CD4-positive, alpha-beta T cell (primary cell): ENCODE measurements at regions not wholly inside any gene's neighbourhood (a gene's known extent, or its start where the extent isn't known, plus 50 kb on each side); places are given as distances from the start of the nearest gene placed in this dataset.

Source experiments
- ATAC-seq: fragments of 200-7000 bp; cut with Tn5 transposase; one replicate; pipeline ENCODE4 v1.10.0; 2022; ENCODE audit warnings: mild to moderate bottlenecking; ENCODE audit not compliant: poor library complexity
- CTCF ChIA-PET: fragments of 350-600 bp; sonication (Branson Sonifier 250); formaldehyde crosslinking; loops from one replicate; lab custom pipeline; 2021; ENCODE audit warnings: antibody characterized with exemption, inconsistent platforms; lab: Charles Lee
- POLR2A ChIA-PET: fragments of 350-600 bp; sonication (Branson Sonifier 250); formaldehyde crosslinking; loops from one replicate; lab custom pipeline; 2021; ENCODE audit warnings: antibody characterized with exemption, inconsistent platforms; lab: Charles Lee
- DNase-seq, 14 experiments: peaks; one replicate each; pipeline ENCODE4 v3.0.0-alpha.2; 2013 to 2020; ENCODE audit warnings: mixed read lengths in 2 of 14
- H3K27ac ChIP-seq, 2 donors: one replicate each; pipeline versions ENCODE4 v1.5.1 to v1.7.0; 2013; ENCODE audit warnings: low read length in 2 of 2, low read depth in 1 of 2, mild to moderate bottlenecking in 1 of 2
- H3K27me3 ChIP-seq, 2 experiments: 1 replicate in 1 of 2; 2 replicates in 1 of 2; pipeline versions ENCODE4 v1.6.1 to v1.7.0; 2013; ENCODE audit warnings: low read length in 2 of 2, control low read depth in 1 of 2, mild to moderate bottlenecking in 1 of 2, moderate library complexity in 1 of 2; ENCODE audit not compliant: insufficient read depth in 2 of 2, control insufficient read depth in 1 of 2
- H3K36me3 ChIP-seq: one replicate; pipeline ENCODE4 v1.6.1; 2013; ENCODE audit warnings: low read length, control low read depth; ENCODE audit not compliant: insufficient read depth
- H3K4me1 ChIP-seq: one replicate; pipeline ENCODE4 v1.6.1; 2013; ENCODE audit warnings: low read length, control low read depth; ENCODE audit not compliant: insufficient read depth
- H3K4me3 ChIP-seq: one replicate; pipeline ENCODE4 v1.5.1; 2013; ENCODE audit warnings: mild to moderate bottlenecking, low read length, moderate library complexity
- H3K9me3 ChIP-seq, 2 experiments: 1 replicate in 1 of 2; 2 replicates in 1 of 2; pipeline versions ENCODE4 v1.6.1 to v1.7.0; 2013; ENCODE audit warnings: low read length in 2 of 2, mild to moderate bottlenecking in 2 of 2, control low read depth in 1 of 2, moderate library complexity in 1 of 2; ENCODE audit not compliant: control insufficient read depth in 1 of 2, insufficient read depth in 1 of 2
- H3K27ac Mint-ChIP-seq: one replicate; pipeline ENCODE4 v1.8.0; 2020; ENCODE audit warnings: mixed read lengths
- H3K27me3 Mint-ChIP-seq: one replicate; pipeline ENCODE4 v1.8.0; 2021; ENCODE audit warnings: mixed read lengths
- H3K36me3 Mint-ChIP-seq: one replicate; pipeline ENCODE4 v1.8.0; 2021; ENCODE audit warnings: low read depth, mixed read lengths
- H3K4me1 Mint-ChIP-seq: one replicate; pipeline ENCODE4 v1.8.0; 2021; ENCODE audit warnings: low read depth, mixed read lengths
- H3K4me3 Mint-ChIP-seq: one replicate; pipeline ENCODE4 v1.8.0; 2020; ENCODE audit warnings: mild to moderate bottlenecking, mixed read lengths
- H3K9me3 Mint-ChIP-seq: one replicate; pipeline ENCODE4 v1.8.0; 2020; ENCODE audit warnings: mixed read lengths
- CTCF ChIP-seq: fragments of 200-600 bp; IDR thresholded peaks from one replicate; pipeline ENCODE4 v1.8.0; 2022; ENCODE audit warnings: antibody characterized with exemption, mild to moderate bottlenecking
- intact Hi-C, 2 experiments: fragments of 100-400 bp; cut with DNase I in 1 of 2; cut with micrococcal nuclease in 1 of 2; formaldehyde crosslinking; loops; one replicate each; pipeline versions ENCODE4 v1.15.1 to v1.9.0; 2023 to 2025; cut with DNase I, micrococcal nuclease

GRCh38 chr16:73878611-73879010 lies 418.0 kb upstream of the PSMD7 start:
- POLR2A ChIA-PET, result no interaction called here
- ATAC-seq (no peak), DNase-seq (peak in 2 of 14 experiments; percentile 12 to 13)

GRCh38 chr16:73877150-73877549 lies 419.5 kb upstream of the PSMD7 start:
- intact Hi-C loops, result loop anchor here in 1 of 2 experiments (5.0 kb wide), 1 partner anchor 1750 kb away; no protein-coding TSS in a partner anchor
- ATAC-seq, result no peak
- H3K27ac Mint-ChIP-seq, result no peak overlapping the region
- CTCF ChIA-PET, result no interaction called here
- H3K27me3 Mint-ChIP-seq, result no peaks in the 10 kb centered on the region
- H3K9me3 Mint-ChIP-seq, result no peaks in the 10 kb centered on the region
- no peaks in the 10 kb centered on the region for H3K4me1 Mint-ChIP-seq
- Histone ChIP-seq H3K9me3 (no peaks in the 10 kb centered on the region), H3K27me3 (no peaks in the 10 kb centered on the region), H3K4me3 (no peak overlapping the region), H3K4me1 (no peaks in the 10 kb centered on the region), H3K27ac (no peak overlapping the region), H3K36me3 (no peaks in the 10 kb centered on the region)
- TF ChIP-seq CTCF, result no peak
- no peaks in the 10 kb centered on the region for H3K36me3 Mint-ChIP-seq
- DNase-seq, result no peak
- no peak overlapping the region for H3K4me3 Mint-ChIP-seq
- POLR2A ChIA-PET, result interaction anchor here (0.7 kb wide), 1 partner anchor 12 kb away, joined by 3 read pairs; no protein-coding TSS in a partner anchor

More at GRCh38 chr16:73878611-73879010, 418.0 kb upstream of the PSMD7 start:
- Mint-ChIP-seq H3K4me3 (no peak overlapping the region), H3K27me3 (no peaks in the 10 kb centered on the region), H3K27ac (no peak overlapping the region), H3K4me1 (no peaks in the 10 kb centered on the region), H3K9me3 (no peaks in the 10 kb centered on the region), H3K36me3 (no peaks in the 10 kb centered on the region)
- H3K4me1 ChIP-seq, result no peaks in the 10 kb centered on the region
- intact Hi-C loops, result loop anchor here in 1 of 2 experiments (5.0 kb wide), 1 partner anchor 1751 kb away; no protein-coding TSS in a partner anchor
- no peaks in the 10 kb centered on the region for H3K36me3 ChIP-seq
- CTCF ChIA-PET, result no interaction called here
- TF ChIP-seq CTCF, result no peak
- H3K9me3 ChIP-seq, result no peaks in the 10 kb centered on the region
- no peaks in the 10 kb centered on the region for H3K27me3 ChIP-seq
- no peak overlapping the region for H3K27ac ChIP-seq
- H3K4me3 ChIP-seq, result no peak overlapping the region

GRCh38 chr16:73875996-73876690 lies 420.5 kb upstream of the PSMD7 start:
- H3K9me3 Mint-ChIP-seq, result no peaks in the 10 kb centered on the region
- DNase-seq (no peak), ATAC-seq (no peak)
- H3K4me3 Mint-ChIP-seq, result no peak overlapping the region
- no peak overlapping the region for H3K4me3 ChIP-seq
- no peak for TF ChIP-seq CTCF
- no peaks in the 10 kb centered on the region for H3K36me3 ChIP-seq
- H3K36me3 Mint-ChIP-seq, result no peaks in the 10 kb centered on the region
- no peak overlapping the region for H3K27ac ChIP-seq
- H3K9me3 ChIP-seq, result no peaks in the 10 kb centered on the region
- ChIA-PET CTCF (no interaction called here), POLR2A (no interaction called here)
- H3K27me3 Mint-ChIP-seq, result no peaks in the 10 kb centered on the region
- H3K4me1 ChIP-seq, result no peaks in the 10 kb centered on the region
- no peak overlapping the region for H3K27ac Mint-ChIP-seq
- H3K4me1 Mint-ChIP-seq, result no peaks in the 10 kb centered on the region
- intact Hi-C loops, result loop anchor here in 1 of 2 experiments (5.0 kb wide), 1 partner anchor 1749 kb away; no protein-coding TSS in a partner anchor
- H3K27me3 ChIP-seq, result no peaks in the 10 kb centered on the region
